CD8-positive, alpha-beta memory T cell (primary cell): ENCODE measurements at regions not wholly inside any gene's neighbourhood (a gene's known extent, or its start where the extent isn't known, plus 50 kb on each side); places are given as distances from the start of the nearest gene placed in this dataset.

Source experiments
- CTCF ChIA-PET: fragments of 350-600 bp; sonication (Branson Sonifier 250); formaldehyde crosslinking; loops from one replicate; lab custom pipeline; 2021; ENCODE audit warnings: antibody characterized with exemption; lab: Charles Lee
- POLR2A ChIA-PET: fragments of 350-600 bp; sonication (Branson Sonifier 250); formaldehyde crosslinking; loops from one replicate; lab custom pipeline; 2021; ENCODE audit warnings: antibody characterized with exemption; lab: Charles Lee
- DNase-seq, 5 donors: peaks; one replicate each; pipeline versions ENCODE4 v3.0.0 to v3.0.0-alpha.2; 2020 to 2022; ENCODE audit warnings: mixed read lengths in 1 of 5
- H3K27ac ChIP-seq: one replicate; pipeline ENCODE4 v1.7.0; 2013; ENCODE audit warnings: low read depth, mild to moderate bottlenecking, low read length, moderate library complexity
- H3K27me3 ChIP-seq: 2 replicates; pipeline ENCODE4 v1.7.0; 2013; ENCODE audit warnings: low read length, mild to moderate bottlenecking; ENCODE audit not compliant: insufficient read depth, poor library complexity, severe bottlenecking
- H3K36me3 ChIP-seq: 2 replicates; pipeline ENCODE4 v1.7.0; 2013; ENCODE audit warnings: mild to moderate bottlenecking, low read length, moderate library complexity; ENCODE audit not compliant: insufficient read depth
- H3K4me1 ChIP-seq: 2 replicates; pipeline ENCODE4 v1.7.0; 2013; ENCODE audit warnings: mild to moderate bottlenecking, low read length, moderate library complexity; ENCODE audit not compliant: insufficient read depth
- H3K4me3 ChIP-seq: 2 replicates; pipeline ENCODE4 v1.7.0; 2013; ENCODE audit warnings: mild to moderate bottlenecking, low read length
- H3K9me3 ChIP-seq: 2 replicates; pipeline ENCODE4 v1.7.0; 2013; ENCODE audit warnings: mild to moderate bottlenecking, low read length
- H3K27ac Mint-ChIP-seq, 8 donors: one replicate each; pipeline ENCODE4 v1.8.0; 2020 to 2021; ENCODE audit warnings: mixed read lengths in 8 of 8, mild to moderate bottlenecking in 6 of 8, inconsistent platforms in 3 of 8, moderate library complexity in 3 of 8
- H3K27me3 Mint-ChIP-seq, 2 donors: one replicate each; pipeline ENCODE4 v1.8.0; 2020 to 2021; ENCODE audit warnings: mixed read lengths in 2 of 2, mild to moderate bottlenecking in 1 of 2, moderate library complexity in 1 of 2
- H3K36me3 Mint-ChIP-seq, 3 donors: one replicate each; pipeline ENCODE4 v1.8.0; 2020 to 2021; ENCODE audit warnings: mixed read lengths in 3 of 3, inconsistent platforms in 1 of 3, mild to moderate bottlenecking in 1 of 3
- H3K4me1 Mint-ChIP-seq, 3 donors: one replicate each; pipeline ENCODE4 v1.8.0; 2020 to 2021; ENCODE audit warnings: mixed read lengths in 3 of 3, inconsistent platforms in 1 of 3, mild to moderate bottlenecking in 1 of 3
- H3K4me3 Mint-ChIP-seq, 7 donors: one replicate each; pipeline ENCODE4 v1.8.0; 2020 to 2021; ENCODE audit warnings: mixed read lengths in 7 of 7, mild to moderate bottlenecking in 6 of 7, moderate library complexity in 4 of 7, inconsistent platforms in 2 of 7
- H3K9me3 Mint-ChIP-seq, 5 donors: one replicate each; pipeline ENCODE4 v1.8.0; 2020 to 2022; ENCODE audit warnings: mixed read lengths in 5 of 5, mild to moderate bottlenecking in 3 of 5, moderate library complexity in 2 of 5, inconsistent platforms in 1 of 5

DNA sequence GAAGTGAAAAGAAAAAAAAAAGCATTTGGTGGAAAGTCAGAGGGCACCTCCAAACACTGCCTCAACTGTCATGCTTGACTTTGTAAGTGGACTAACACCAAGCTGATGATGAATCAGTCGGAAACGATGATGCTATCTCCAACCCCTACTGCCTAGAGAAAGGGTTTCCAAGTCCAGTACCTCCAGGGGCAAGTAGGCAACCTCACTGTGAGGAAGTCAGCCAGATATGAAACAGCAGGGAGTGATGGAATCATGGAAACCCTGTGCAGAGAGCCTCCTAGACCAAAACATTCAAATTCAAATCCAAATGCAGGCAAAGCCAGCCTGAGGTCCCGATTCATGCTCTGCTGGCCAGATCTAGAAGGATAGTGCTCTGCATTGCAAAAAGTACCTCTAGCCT lies 100.9 kb upstream of the SERP2 start:
- Mint-ChIP-seq H3K4me3 (no peak overlapping the region), H3K36me3 (peaks cover 6 to 18% (median 7%) of the 10 kb centered on the region in 3 donors), H3K27me3 (peaks cover 0 to 2% of the 10 kb centered on the region in 2 donors), H3K9me3 (peaks cover 0 to 6% (median 2%) of the 10 kb centered on the region in 5 donors), H3K4me1 (peaks cover 20 to 29% (median 23%) of the 10 kb centered on the region in 3 donors), H3K27ac (peak overlapping the region in 3 of 8 donors; percentile 47 to 98 (median 96))
- CTCF ChIA-PET: interaction anchor here (1.2 to 2.7 kb wide), 2 partner anchors 11 to 81 kb away, joined by 3 to 9 read pairs; no protein-coding TSS in a partner anchor
- no peaks in the 10 kb centered on the region for H3K27me3 ChIP-seq
- no peaks in the 10 kb centered on the region for H3K9me3 ChIP-seq
- no peak overlapping the region for H3K4me3 ChIP-seq
- peaks cover 21% of the 10 kb centered on the region for H3K4me1 ChIP-seq
- H3K27ac ChIP-seq: no peak overlapping the region
- DNase-seq: no peak
- H3K36me3 ChIP-seq: no peaks in the 10 kb centered on the region
- POLR2A ChIA-PET: no interaction called here

GRCh38 chr13:44273216-44273615 lies 100.4 kb upstream of the SERP2 start:
- H3K4me1 Mint-ChIP-seq: peaks cover 20 to 30% (median 23%) of the 10 kb centered on the region in 3 donors
- Histone ChIP-seq H3K36me3 (no peaks in the 10 kb centered on the region), H3K4me3 (no peak overlapping the region), H3K9me3 (no peaks in the 10 kb centered on the region), H3K4me1 (peaks cover 26% of the 10 kb centered on the region), H3K27ac (no peak overlapping the region), H3K27me3 (no peaks in the 10 kb centered on the region)
- H3K27me3 Mint-ChIP-seq: peaks cover 1 to 5% of the 10 kb centered on the region in 2 donors
- CTCF ChIA-PET: interaction anchor here (2.7 kb wide), 1 partner anchor 82 kb away, joined by 9 read pairs; no protein-coding TSS in a partner anchor
- H3K36me3 Mint-ChIP-seq: peaks cover 6 to 24% (median 7%) of the 10 kb centered on the region in 3 donors
- H3K4me3 Mint-ChIP-seq: peak overlapping the region in 2 of 7 donors; percentile 14 to 75
- H3K9me3 Mint-ChIP-seq: peaks cover 0 to 6% (median 3%) of the 10 kb centered on the region in 5 donors
- DNase-seq: no peak
- H3K27ac Mint-ChIP-seq: peak overlapping the region; percentile 11 to 99 (median 96)
- POLR2A ChIA-PET: interaction anchor here (0.9 kb wide), 1 partner anchor 130 kb away, joined by 4 read pairs; no protein-coding TSS in a partner anchor

DNA sequence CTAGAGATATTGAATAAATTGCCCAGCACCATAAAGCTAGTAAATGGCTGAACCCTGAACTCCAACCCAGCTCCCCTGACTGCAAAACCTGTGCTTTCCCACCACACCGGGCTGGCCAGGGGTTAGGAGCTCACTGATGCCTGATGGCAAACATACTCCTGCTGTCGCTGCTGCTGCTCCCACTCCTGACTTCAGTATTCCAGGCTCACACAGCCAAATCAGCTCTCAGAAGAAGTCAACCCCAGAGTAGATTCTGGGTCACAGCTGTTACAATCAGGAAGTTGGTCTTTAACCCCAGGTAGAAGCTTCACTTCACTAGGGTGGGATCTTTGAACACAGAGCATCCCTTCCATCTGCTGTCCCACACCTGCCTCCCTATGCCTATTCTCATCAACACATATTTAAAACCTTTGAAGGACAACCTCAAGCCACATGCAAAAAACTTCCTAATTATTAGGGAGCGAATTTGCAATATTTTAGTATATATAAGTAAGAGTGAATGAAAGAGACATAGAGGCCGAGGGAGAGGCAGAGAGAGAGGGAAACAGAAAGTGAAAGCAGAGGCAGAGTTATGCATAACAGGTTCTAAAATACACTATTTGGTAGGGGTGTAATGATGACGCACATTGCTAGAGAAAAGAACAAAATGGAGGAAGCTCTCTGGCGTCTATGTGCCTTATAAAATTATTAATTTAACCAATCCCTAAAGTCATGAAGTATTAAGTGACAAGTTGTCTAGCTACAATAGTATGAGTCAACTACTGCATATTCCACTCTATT lies 99.4 kb upstream of the SERP2 start:
- peaks cover 26% of the 10 kb centered on the region for H3K4me1 ChIP-seq
- H3K4me1 Mint-ChIP-seq: peaks cover 20 to 34% (median 23%) of the 10 kb centered on the region in 3 donors

GRCh38 chr13:44274771-44275205 lies 98.8 kb upstream of the SERP2 start:
- H3K27me3 Mint-ChIP-seq: peaks cover 1 to 20% of the 10 kb centered on the region in 2 donors
- no peaks in the 10 kb centered on the region for H3K9me3 ChIP-seq
- H3K36me3 ChIP-seq: no peaks in the 10 kb centered on the region
- H3K27ac Mint-ChIP-seq: peak overlapping the region; percentile 90 to 99 (median 96)
- peak in 2 of 5 donors; percentile 54 to 55 for DNase-seq
- CTCF ChIA-PET: interaction anchor here (0.6 to 2.7 kb wide), 3 partner anchors 83 to 641 kb away, joined by 3 to 9 read pairs (median 4); no protein-coding TSS in a partner anchor
- H3K27ac ChIP-seq: peak overlapping the region; percentile 55
- H3K27me3 ChIP-seq: no peaks in the 10 kb centered on the region
- peaks cover 20 to 34% (median 23%) of the 10 kb centered on the region in 3 donors for H3K4me1 Mint-ChIP-seq
- peaks cover 6 to 38% (median 7%) of the 10 kb centered on the region in 3 donors for H3K36me3 Mint-ChIP-seq
- POLR2A ChIA-PET: interaction anchor here (0.6 to 0.9 kb wide), 2 partner anchors 12 to 77 kb away, joined by 3 read pairs; no protein-coding TSS in a partner anchor
- peak overlapping the region; percentile 53 to 77 (median 74) for H3K4me3 Mint-ChIP-seq
- peaks cover 26% of the 10 kb centered on the region for H3K4me1 ChIP-seq
- peak overlapping the region; percentile 61 for H3K4me3 ChIP-seq
- peaks cover 0 to 6% (median 3%) of the 10 kb centered on the region in 5 donors for H3K9me3 Mint-ChIP-seq

More for the DNA sequence above, 99.4 kb upstream of the SERP2 start:
- Mint-ChIP-seq H3K27me3 (peaks cover 1 to 14% of the 10 kb centered on the region in 2 donors), H3K27ac (peak overlapping the region; percentile 90 to 99 (median 96)), H3K36me3 (peaks cover 6 to 33% (median 7%) of the 10 kb centered on the region in 3 donors), H3K4me3 (peak overlapping the region; percentile 53 to 77 (median 74)), H3K9me3 (peaks cover 0 to 6% (median 3%) of the 10 kb centered on the region in 5 donors)
- no peaks in the 10 kb centered on the region for H3K36me3 ChIP-seq
- no peaks in the 10 kb centered on the region for H3K27me3 ChIP-seq
- peak in 2 of 5 donors; percentile 78 for DNase-seq
- H3K9me3 ChIP-seq: no peaks in the 10 kb centered on the region
- ChIA-PET POLR2A (interaction anchor here (0.6 to 0.9 kb wide), 3 partner anchors 11 to 131 kb away, joined by 3 to 4 read pairs (median 3); no protein-coding TSS in a partner anchor), CTCF (interaction anchor here (0.6 to 2.7 kb wide), 2 partner anchors 83 to 642 kb away, joined by 3 to 9 read pairs; no protein-coding TSS in a partner anchor)
- H3K4me3 ChIP-seq: peak overlapping the region; percentile 61
- H3K27ac ChIP-seq: peak overlapping the region; percentile 55

- Mint-ChIP-seq H3K27ac (peak overlapping the region; percentile 24 to 98 (median 94)), H3K4me1 (peaks cover 20 to 34% (median 23%) of the 10 kb centered on the region in 3 donors), H3K27me3 (peaks cover 2 to 26% of the 10 kb centered on the region in 2 donors), H3K36me3 (peaks cover 6 to 42% (median 7%) of the 10 kb centered on the region in 3 donors), H3K9me3 (peaks cover 0 to 6% (median 3%) of the 10 kb centered on the region in 5 donors), H3K4me3 (peak overlapping the region in 5 of 7 donors; percentile 16 to 75 (median 44))
- CTCF ChIA-PET: interaction anchor here (0.6 to 2.7 kb wide), 3 partner anchors 15 to 234 kb away, joined by 3 to 9 read pairs (median 4); no protein-coding TSS in a partner anchor
- peak overlapping the region; percentile 55 for H3K27ac ChIP-seq
- H3K36me3 ChIP-seq: no peaks in the 10 kb centered on the region
- DNase-seq: no peak
- peaks cover 26% of the 10 kb centered on the region for H3K4me1 ChIP-seq
- POLR2A ChIA-PET: interaction anchor here (0.7 kb wide), 1 partner anchor 170 kb away, joined by 4 read pairs; no protein-coding TSS in a partner anchor
- peak overlapping the region; percentile 61 for H3K4me3 ChIP-seq
- peaks cover 4% of the 10 kb centered on the region for H3K27me3 ChIP-seq
- no peaks in the 10 kb centered on the region for H3K9me3 ChIP-seq
Observed at GRCh38 chr13:44275381-44275780, 98.2 kb upstream of the SERP2 start.

DNA sequence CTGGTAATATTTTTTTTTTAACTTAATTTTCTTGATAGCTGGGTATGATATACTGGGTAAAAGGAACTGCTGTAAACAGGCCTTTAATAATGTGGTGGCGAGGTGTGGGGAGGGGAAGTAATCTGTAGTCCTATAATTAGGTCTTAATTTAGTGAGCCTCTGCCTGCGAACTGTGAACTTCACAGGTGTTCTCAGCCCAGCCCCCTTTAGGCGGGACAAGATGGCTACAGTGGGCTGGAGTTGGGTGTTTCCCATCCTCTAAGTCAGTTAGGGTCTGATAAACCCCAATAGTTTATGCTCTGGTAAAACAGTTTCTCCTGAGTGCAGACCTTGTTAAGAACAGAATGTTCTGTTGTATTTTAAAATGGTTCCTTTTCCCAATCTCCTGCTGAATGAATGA lies 97.6 kb upstream of the SERP2 start:
- Mint-ChIP-seq H3K27ac (peak overlapping the region in 6 of 8 donors; percentile 16 to 98 (median 90)), H3K9me3 (peaks cover 0 to 6% (median 3%) of the 10 kb centered on the region in 5 donors), H3K36me3 (peaks cover 6 to 42% (median 7%) of the 10 kb centered on the region in 3 donors), H3K4me3 (no peak overlapping the region), H3K4me1 (peaks cover 20 to 34% (median 23%) of the 10 kb centered on the region in 3 donors), H3K27me3 (peaks cover 5 to 32% of the 10 kb centered on the region in 2 donors)
- Histone ChIP-seq H3K27ac (no peak overlapping the region), H3K9me3 (no peaks in the 10 kb centered on the region), H3K36me3 (no peaks in the 10 kb centered on the region), H3K4me3 (no peak overlapping the region), H3K4me1 (peaks cover 26% of the 10 kb centered on the region), H3K27me3 (peaks cover 5% of the 10 kb centered on the region)
- no peak for DNase-seq
- ChIA-PET CTCF (interaction anchor here (1.6 kb wide), 1 partner anchor 16 kb away, joined by 3 read pairs; no protein-coding TSS in a partner anchor), POLR2A (interaction anchor here (0.7 kb wide), 1 partner anchor 171 kb away, joined by 4 read pairs; no protein-coding TSS in a partner anchor)

GRCh38 chr13:44277459-44277858 lies 96.2 kb upstream of the SERP2 start:
- H3K9me3 Mint-ChIP-seq: peaks cover 0 to 6% (median 3%) of the 10 kb centered on the region in 5 donors
- peak overlapping the region in 3 of 8 donors; percentile 16 to 49 (median 40) for H3K27ac Mint-ChIP-seq
- H3K4me3 ChIP-seq: no peak overlapping the region
- peaks cover 4 to 42% (median 7%) of the 10 kb centered on the region in 3 donors for H3K36me3 Mint-ChIP-seq
- peaks cover 26% of the 10 kb centered on the region for H3K4me1 ChIP-seq
- no peaks in the 10 kb centered on the region for H3K36me3 ChIP-seq
- H3K4me3 Mint-ChIP-seq: no peak overlapping the region
- no peak overlapping the region for H3K27ac ChIP-seq
- no peaks in the 10 kb centered on the region for H3K9me3 ChIP-seq
- ChIA-PET CTCF (no interaction called here), POLR2A (no interaction called here)
- DNase-seq: no peak
- H3K27me3 Mint-ChIP-seq: peaks cover 9 to 43% of the 10 kb centered on the region in 2 donors
- H3K4me1 Mint-ChIP-seq: peaks cover 20 to 34% (median 23%) of the 10 kb centered on the region in 3 donors
- H3K27me3 ChIP-seq: peaks cover 5% of the 10 kb centered on the region
